K562 (cell line): ENCODE measurements at regions not wholly inside any gene's neighbourhood (a gene's known extent, or its start where the extent isn't known, plus 50 kb on each side); places are given as distances from the start of the nearest gene placed in this dataset.

Experiments used
- ATAC-seq: fragments of 200-7000 bp; cut with Tn5 transposase; 3 replicates; pipeline ENCODE4 v1.9.1; 2020; ENCODE audit warnings: moderate library complexity
- BruUV-seq: library from RNA; stranded (reverse); fragments of 400-500 nt; replicated peaks from 2 replicates; lab custom pipeline; 2021; lab: Mats Ljungman, UMichigan
- CTCF ChIA-PET: fragments of 300-600 bp; formaldehyde crosslinking; extraction: SDS; loops from one replicate; lab custom pipeline; 2021; ENCODE audit warnings: low intra/inter-chr PET ratio; lab: Yijun Ruan, JAX
- POLR2A ChIA-PET: fragments of 300-600, 350-650 bp; sonication (Branson Sonifier 250); formaldehyde crosslinking; extraction: SDS; loops from one replicate; lab custom pipeline; 2021; ENCODE audit warnings: antibody characterized with exemption, inconsistent platforms; lab: Yijun Ruan, JAX
- DNase-seq, 4 experiments: peaks; one replicate each; pipeline versions ENCODE4 v3.0.0 to v3.0.0-alpha.2; 2011 to 2018; ENCODE audit warnings: low spot score in 3 of 4, mixed read lengths in 3 of 4; ENCODE audit errors: extremely low read depth in 1 of 4
- FAIRE-seq: peaks from 2 replicates; lab custom pipeline; 2011; peaks lifted over from hg19 to GRCh38; lab: Jason Lieb, UNC
- H2AFZ ChIP-seq: 2 replicates; pipeline ENCODE4 v1.6.0; 2011; ENCODE audit warnings: low read depth, low read length, control low read depth, inconsistent platforms
- H3K27ac ChIP-seq: fragments of 200-600 bp; 3 replicates; pipeline ENCODE4 v1.8.0; 2011; ENCODE audit warnings: low read depth, mild to moderate bottlenecking, control low read depth, inconsistent platforms, low read length, moderate library complexity, mixed read lengths; ENCODE audit errors: extremely low read depth
- H3K27me3 ChIP-seq, 2 experiments: fragments of 300-600 bp in 1 of 2; 2 replicates in 1 of 2; 3 replicates in 1 of 2; pipeline versions ENCODE4 v1.6.0 to v1.8.0; 2011; ENCODE audit warnings: inconsistent platforms in 2 of 2, low read length in 2 of 2, mild to moderate bottlenecking in 1 of 2, mixed read lengths in 1 of 2, moderate library complexity in 1 of 2; ENCODE audit not compliant: control insufficient read depth in 2 of 2, insufficient read depth in 2 of 2
- H3K36me3 ChIP-seq: fragments of 300-600 bp; 3 replicates; pipeline ENCODE4 v1.8.0; 2011; ENCODE audit warnings: mild to moderate bottlenecking, low read length, inconsistent platforms; ENCODE audit not compliant: control insufficient read depth, insufficient read depth
- H3K4me1 ChIP-seq, 2 experiments: fragments of 200-600 bp in 1 of 2; replicated peaks in 1 of 2; 2 replicates in 1 of 2; 3 replicates in 1 of 2; pipeline versions ENCODE4 v1.5.1 to v1.8.0; 2011; ENCODE audit warnings: inconsistent platforms in 2 of 2, low read length in 2 of 2, mild to moderate bottlenecking in 1 of 2, mixed read lengths in 1 of 2, moderate library complexity in 1 of 2; ENCODE audit not compliant: control insufficient read depth in 2 of 2, insufficient read depth in 2 of 2
- H3K4me2 ChIP-seq: 2 replicates; pipeline ENCODE4 v1.6.1; 2011; ENCODE audit warnings: low read length, control low read depth, inconsistent platforms, mixed read lengths; ENCODE audit not compliant: insufficient read depth
- H3K4me3 ChIP-seq: fragments of 200-600 bp; sonication (generic), shearing (Covaris generic); 2 replicates; pipeline ENCODE4 v1.5.1; 2016; ENCODE audit warnings: control low read depth, inconsistent platforms
- H3K79me2 ChIP-seq: fragments of 200-600 bp; 3 replicates; pipeline ENCODE4 v1.8.0; 2011; ENCODE audit warnings: low read length, inconsistent platforms; ENCODE audit not compliant: control insufficient read depth, insufficient read depth
- H3K9ac ChIP-seq, 2 experiments: 2 replicates each; pipeline versions ENCODE4 v1.6.0 to v1.6.1; 2011; ENCODE audit warnings: low read depth in 2 of 2, low read length in 2 of 2, control low read depth in 1 of 2, inconsistent platforms in 1 of 2, mild to moderate bottlenecking in 1 of 2, mixed read lengths in 1 of 2; ENCODE audit not compliant: insufficient read depth in 1 of 2
- H3K9me1 ChIP-seq: one replicate; pipeline ENCODE4 v1.6.0; 2011; ENCODE audit warnings: inconsistent platforms, mild to moderate bottlenecking, low read length, moderate library complexity; ENCODE audit not compliant: control insufficient read depth, insufficient read depth
- H3K9me3 ChIP-seq: replicated peaks from 2 replicates; pipeline ENCODE4 v1.5.1; 2011; ENCODE audit warnings: low read depth, low read length, inconsistent platforms; ENCODE audit not compliant: control insufficient read depth, insufficient read depth
- H4K20me1 ChIP-seq: replicated peaks from 2 replicates; pipeline ENCODE4 v1.6.1; 2011; ENCODE audit warnings: low read length, inconsistent platforms, mixed read lengths; ENCODE audit not compliant: control insufficient read depth, insufficient read depth
- ATF1 ChIP-seq, 2 experiments: fragments of 450-650 bp in 1 of 2; IDR thresholded peaks; 2 replicates each; pipeline ENCODE4 v1.6.1; 2016; ENCODE audit warnings: missing compliant biosample characterization in 1 of 2, missing genetic modification characterization in 1 of 2
- BCL6 ChIP-seq: fragments of 250-450 bp; sonication (Bioruptor Pico); IDR thresholded peaks from 2 replicates; pipeline ENCODE4 v1.4.0; 2020
- DDX20 ChIP-seq: fragments of 450-650 bp; IDR thresholded peaks from 2 replicates; pipeline ENCODE4 v1.6.1; 2016; ENCODE audit warnings: missing genetic modification characterization, low read depth, mild to moderate bottlenecking, missing compliant biosample characterization, moderate library complexity
- FOSL1 ChIP-seq: fragments of 200-800 bp; sonication (Bioruptor generic); conservative IDR thresholded peaks from 2 replicates; pipeline ENCODE4 v1.6.1; 2016; ENCODE audit warnings: missing genetic modification characterization, missing compliant biosample characterization
- HCFC1 ChIP-seq: IDR thresholded peaks from 2 replicates; pipeline ENCODE4 v1.6.1; 2012; ENCODE audit warnings: low read depth, low read length, improper control_type of control experiment
- HMG20B ChIP-seq: fragments of 250-450 bp; sonication (Bioruptor Pico); IDR thresholded peaks from 2 replicates; pipeline ENCODE4 v1.5.0; 2021; ENCODE audit warnings: mild to moderate bottlenecking
- MCM2 ChIP-seq: fragments of 450-650 bp; IDR thresholded peaks from 2 replicates; pipeline ENCODE4 v1.6.1; 2017; ENCODE audit warnings: low read depth, mild to moderate bottlenecking
- NFYB ChIP-seq: IDR thresholded peaks from 2 replicates; pipeline ENCODE4 v1.6.1; 2011; ENCODE audit warnings: mild to moderate bottlenecking, moderate library complexity; ENCODE audit not compliant: insufficient read length; ENCODE audit errors: extremely low read depth
- POLR3G ChIP-seq: IDR thresholded peaks from 2 replicates; pipeline ENCODE4 v1.6.1; 2011; ENCODE audit not compliant: insufficient read length, insufficient replicate concordance; ENCODE audit errors: extremely low read depth
- POU5F1 ChIP-seq: fragments of 150-350 bp; IDR thresholded peaks from 2 replicates; pipeline ENCODE4 v1.6.1; 2014; ENCODE audit warnings: borderline replicate concordance, low read length, low read depth, mild to moderate bottlenecking; ENCODE audit not compliant: partially characterized antibody
- PURB ChIP-seq: sonication (generic); formaldehyde crosslinking; IDR thresholded peaks from 2 replicates; pipeline ENCODE4 v1.9.0; 2021; ENCODE audit warnings: low read depth, mild to moderate bottlenecking, missing genetic modification reagents
- SMAD1 ChIP-seq: fragments of 150-350 bp; IDR thresholded peaks from 2 replicates; pipeline ENCODE4 v1.6.1; 2014; ENCODE audit warnings: low read length, low read depth; ENCODE audit not compliant: partially characterized antibody
- TEAD4 ChIP-seq, 2 experiments: sonication (generic) in 1 of 2; formaldehyde crosslinking in 1 of 2; IDR thresholded peaks; 2 replicates each; pipeline versions ENCODE4 v1.6.1 to v1.8.0; 2012 to 2022; ENCODE audit warnings: borderline replicate concordance in 1 of 2, inconsistent platforms in 1 of 2, low read length in 1 of 2, mild to moderate bottlenecking in 1 of 2, missing genetic modification reagents in 1 of 2
- ZNF431 ChIP-seq: sonication (generic); formaldehyde crosslinking; IDR thresholded peaks from 2 replicates; pipeline ENCODE4 v1.8.0; 2022; ENCODE audit warnings: mild to moderate bottlenecking, missing genetic modification reagents
- ZNF507 ChIP-seq: conservative IDR thresholded peaks from 2 replicates; pipeline ENCODE4 v1.6.1; 2017; ENCODE audit warnings: missing genetic modification characterization, missing compliant biosample characterization
- whole genome bisulfite sequencing: fragments of 100-300 bp; shearing (Covaris generic); methylation state at CpG from one replicate; pipeline ENCODE4 v1.1.6; 2016; ENCODE audit warnings: low coverage, mixed read lengths; ENCODE audit not compliant: insufficient coverage; ENCODE audit errors: missing lambda C conversion rate; 5-methylcytosine and 5-hydroxymethylcytosine counted together
- in situ Hi-C: fragments of 300-500 bp; cut with MboI; formaldehyde crosslinking; loops from 4 replicates; pipeline ENCODE4 v1.15.0; 2018; ENCODE audit warnings: inconsistent platforms, mixed read lengths
- intact Hi-C: fragments of 100-400 bp; cut with micrococcal nuclease; formaldehyde crosslinking; loops from 2 replicates; pipeline ENCODE4 v1.14.2; 2022
- TF ChIP-seq, protein P1 (sequence below): fragments of 450-650 bp; formaldehyde crosslinking; IDR thresholded peaks from 2 replicates; pipeline ENCODE4 v1.4.0; 2020; ENCODE audit warnings: mild to moderate bottlenecking, moderate library complexity
- TF ChIP-seq, protein P2 (sequence below): sonication (generic); formaldehyde crosslinking; IDR thresholded peaks from 2 replicates; pipeline ENCODE4 v1.8.0; 2022; ENCODE audit warnings: mild to moderate bottlenecking, low read depth, missing genetic modification reagents
- TF ChIP-seq, protein P3 (sequence below): fragments of 450-650 bp; IDR thresholded peaks from 2 replicates; pipeline ENCODE4 v1.6.1; 2016; ENCODE audit warnings: mild to moderate bottlenecking

DNA sequence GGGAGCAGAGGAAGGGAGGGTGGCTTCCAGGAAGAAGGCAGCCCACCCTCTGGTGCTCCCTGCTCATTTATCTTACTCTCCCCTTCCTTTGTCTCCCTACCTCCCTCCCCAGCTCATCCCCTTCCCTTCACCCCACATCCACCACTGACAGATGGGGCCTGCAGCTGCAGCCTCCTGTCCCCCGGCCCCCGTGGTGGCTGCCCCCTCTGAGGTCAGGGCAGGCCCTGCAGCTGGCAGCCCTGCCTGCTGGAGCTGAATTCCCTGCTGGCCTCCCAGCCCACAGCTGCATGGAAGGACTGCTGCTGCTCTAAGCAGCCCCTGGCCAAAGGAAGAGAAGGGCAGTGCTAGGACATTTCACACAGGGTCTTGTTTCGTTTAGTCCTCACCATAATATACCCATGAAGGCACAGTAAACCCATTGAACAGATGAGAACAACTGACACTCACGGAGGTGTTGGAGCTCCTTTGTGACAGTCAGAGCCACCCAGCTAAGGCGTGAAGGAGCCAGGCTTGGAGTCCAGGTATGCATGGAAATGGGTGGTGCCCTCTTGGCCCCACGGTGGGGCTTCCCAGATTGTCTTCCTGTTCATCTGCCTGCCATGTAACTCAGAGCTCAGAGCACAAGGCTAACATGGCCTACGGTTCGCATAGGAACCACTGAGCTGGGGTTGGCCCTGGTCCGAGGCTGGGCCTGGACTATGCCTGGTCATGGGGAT is 121.7 kb upstream of the PRR20G start:
- no TSS peak for BruUV-seq
- ChIA-PET POLR2A (no interaction called here), CTCF (no interaction called here)
- Histone ChIP-seq H3K9me1 (no peaks in the 10 kb centered on the region), H3K4me1 (peaks cover 4 to 5% of the 10 kb centered on the region in 2 experiments; a peak in 3 of 5 replicates), H3K9ac (no peak overlapping the region), H3K36me3 (no peaks in the 10 kb centered on the region), H3K79me2 (no peaks in the 10 kb centered on the region), H3K27ac (no peak overlapping the region), H3K27me3 (peaks cover 0 to 28% of the 10 kb centered on the region in 2 experiments; a peak in 2 of 5 replicates), H3K4me2 (no peak overlapping the region), H2AFZ (no peak overlapping the region), H3K9me3 (no peaks in the 10 kb centered on the region), H3K4me3 (no peak overlapping the region), H4K20me1 (peaks cover 6% of the 10 kb centered on the region; the same call in 1 of the 2 replicates)
- DNase-seq (no peak), ATAC-seq (no peak), FAIRE-seq (no peak)
- intact Hi-C loops: no loop called here
- WGBS: 6% methylated on average over 7 of the region's 9 CpGs
- in situ Hi-C loops: no loop called here
- TF ChIP-seq, protein P1, sequence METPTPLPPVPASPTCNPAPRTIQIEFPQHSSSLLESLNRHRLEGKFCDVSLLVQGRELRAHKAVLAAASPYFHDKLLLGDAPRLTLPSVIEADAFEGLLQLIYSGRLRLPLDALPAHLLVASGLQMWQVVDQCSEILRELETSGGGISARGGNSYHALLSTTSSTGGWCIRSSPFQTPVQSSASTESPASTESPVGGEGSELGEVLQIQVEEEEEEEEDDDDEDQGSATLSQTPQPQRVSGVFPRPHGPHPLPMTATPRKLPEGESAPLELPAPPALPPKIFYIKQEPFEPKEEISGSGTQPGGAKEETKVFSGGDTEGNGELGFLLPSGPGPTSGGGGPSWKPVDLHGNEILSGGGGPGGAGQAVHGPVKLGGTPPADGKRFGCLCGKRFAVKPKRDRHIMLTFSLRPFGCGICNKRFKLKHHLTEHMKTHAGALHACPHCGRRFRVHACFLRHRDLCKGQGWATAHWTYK (CRISPR knock-in tag): no peak
- no peak for TF ChIP-seq HCFC1
- no peak for TF ChIP-seq FOSL1 (tag)
- TF ChIP-seq MCM2: no peak
- TF ChIP-seq POLR3G: no peak
- no peak for TF ChIP-seq NFYB
- no peak for TF ChIP-seq POU5F1
- no peak for TF ChIP-seq DDX20 (tag)
- TF ChIP-seq BCL6: no peak
- no peak for TF ChIP-seq ZNF507 (tag)
- TF ChIP-seq, protein P2, sequence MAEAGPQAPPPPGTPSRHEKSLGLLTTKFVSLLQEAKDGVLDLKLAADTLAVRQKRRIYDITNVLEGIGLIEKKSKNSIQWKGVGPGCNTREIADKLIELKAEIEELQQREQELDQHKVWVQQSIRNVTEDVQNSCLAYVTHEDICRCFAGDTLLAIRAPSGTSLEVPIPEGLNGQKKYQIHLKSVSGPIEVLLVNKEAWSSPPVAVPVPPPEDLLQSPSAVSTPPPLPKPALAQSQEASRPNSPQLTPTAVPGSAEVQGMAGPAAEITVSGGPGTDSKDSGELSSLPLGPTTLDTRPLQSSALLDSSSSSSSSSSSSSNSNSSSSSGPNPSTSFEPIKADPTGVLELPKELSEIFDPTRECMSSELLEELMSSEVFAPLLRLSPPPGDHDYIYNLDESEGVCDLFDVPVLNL: no peak
- TF ChIP-seq PURB (CRISPR knock-in tag): no peak
- TF ChIP-seq TEAD4 (IDR thresholded peaks at IDR 0.05; ENCODE audit: low read length): no peak
- no peak for TF ChIP-seq TEAD4 (CRISPR knock-in tag; IDR thresholded peaks at IDR 0.05; ENCODE audit: borderline replicate concordance)
- TF ChIP-seq, protein P3, sequence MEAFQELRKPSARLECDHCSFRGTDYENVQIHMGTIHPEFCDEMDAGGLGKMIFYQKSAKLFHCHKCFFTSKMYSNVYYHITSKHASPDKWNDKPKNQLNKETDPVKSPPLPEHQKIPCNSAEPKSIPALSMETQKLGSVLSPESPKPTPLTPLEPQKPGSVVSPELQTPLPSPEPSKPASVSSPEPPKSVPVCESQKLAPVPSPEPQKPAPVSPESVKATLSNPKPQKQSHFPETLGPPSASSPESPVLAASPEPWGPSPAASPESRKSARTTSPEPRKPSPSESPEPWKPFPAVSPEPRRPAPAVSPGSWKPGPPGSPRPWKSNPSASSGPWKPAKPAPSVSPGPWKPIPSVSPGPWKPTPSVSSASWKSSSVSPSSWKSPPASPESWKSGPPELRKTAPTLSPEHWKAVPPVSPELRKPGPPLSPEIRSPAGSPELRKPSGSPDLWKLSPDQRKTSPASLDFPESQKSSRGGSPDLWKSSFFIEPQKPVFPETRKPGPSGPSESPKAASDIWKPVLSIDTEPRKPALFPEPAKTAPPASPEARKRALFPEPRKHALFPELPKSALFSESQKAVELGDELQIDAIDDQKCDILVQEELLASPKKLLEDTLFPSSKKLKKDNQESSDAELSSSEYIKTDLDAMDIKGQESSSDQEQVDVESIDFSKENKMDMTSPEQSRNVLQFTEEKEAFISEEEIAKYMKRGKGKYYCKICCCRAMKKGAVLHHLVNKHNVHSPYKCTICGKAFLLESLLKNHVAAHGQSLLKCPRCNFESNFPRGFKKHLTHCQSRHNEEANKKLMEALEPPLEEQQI: no peak
- TF ChIP-seq HMG20B (CRISPR knock-in tag): no peak
- TF ChIP-seq SMAD1: no peak
- no peak for TF ChIP-seq ATF1 (CRISPR knock-in tag; IDR thresholded peaks at IDR 0.05)
- no peak for TF ChIP-seq ATF1 (tag; IDR thresholded peaks at IDR 0.05)
- no peak for TF ChIP-seq ZNF431 (CRISPR knock-in tag)
